IMR-90 (cell line): ENCODE measurements at regions not wholly inside any gene's neighbourhood (a gene's known extent, or its start where the extent isn't known, plus 50 kb on each side); places are given as distances from the start of the nearest gene placed in this dataset.

Experiments
- ATAC-seq: fragments of 200-7000 bp; cut with Tn5 transposase; 2 replicates; pipeline ENCODE4 v1.9.1; 2020; ENCODE audit warnings: low read depth, mild to moderate bottlenecking, moderate library complexity
- BruUV-seq: library from RNA; stranded (reverse); fragments of 400-500 nt; replicated peaks from 2 replicates; lab custom pipeline; 2021; lab: Mats Ljungman, UMichigan
- CTCF ChIA-PET: fragments of 300-600 bp; formaldehyde crosslinking; extraction: SDS; loops from one replicate; lab custom pipeline; 2021; ENCODE audit warnings: antibody characterized with exemption; lab: Yijun Ruan, JAX
- POLR2A ChIA-PET: fragments of 300-600 bp; sonication (Branson Sonifier 250); formaldehyde crosslinking; loops from one replicate; lab custom pipeline; 2022; ENCODE audit warnings: antibody characterized with exemption; ENCODE audit not compliant: unreplicated experiment; lab: Charles Lee
- DNase-seq: peaks from one replicate; pipeline ENCODE4 v3.0.0; 2013
- H2AFZ ChIP-seq: replicated peaks from 2 replicates; pipeline ENCODE3; 2013; ENCODE audit warnings: low read length, mild to moderate bottlenecking; ENCODE audit not compliant: poor library complexity
- H2AK5ac ChIP-seq: 2 replicates; pipeline ENCODE4 v1.6.1; 2013; ENCODE audit warnings: low read depth, low read length, inconsistent platforms
- H2AK9ac ChIP-seq: replicated peaks from 2 replicates; pipeline ENCODE3; 2013; ENCODE audit warnings: mild to moderate bottlenecking, low read depth, low read length, moderate library complexity; ENCODE audit not compliant: poor library complexity
- H2BK120ac ChIP-seq: 2 replicates; pipeline ENCODE4 v1.6.1; 2013; ENCODE audit warnings: low read depth, low read length, inconsistent platforms
- H2BK15ac ChIP-seq: 3 replicates; pipeline ENCODE4 v1.6.1; 2013; ENCODE audit warnings: low read depth, low read length, inconsistent platforms
- H2BK20ac ChIP-seq: 2 replicates; pipeline ENCODE4 v1.6.1; 2013; ENCODE audit warnings: low read depth, mild to moderate bottlenecking, inconsistent platforms, low read length, moderate library complexity
- H2BK5ac ChIP-seq: 2 replicates; pipeline ENCODE4 v1.6.1; 2013; ENCODE audit warnings: mild to moderate bottlenecking, low read depth, low read length, inconsistent platforms; ENCODE audit not compliant: poor library complexity, severe bottlenecking
- H3K14ac ChIP-seq: replicated peaks from 2 replicates; pipeline ENCODE4 v1.6.1; 2013; ENCODE audit warnings: low read depth, low read length, inconsistent platforms
- H3K18ac ChIP-seq: 2 replicates; pipeline ENCODE4 v1.6.1; 2013; ENCODE audit warnings: low read depth, low read length, control low read depth
- H3K23ac ChIP-seq: 2 replicates; pipeline ENCODE4 v1.6.1; 2013; ENCODE audit warnings: low read depth, low read length, inconsistent platforms
- H3K27ac ChIP-seq: 2 replicates; pipeline ENCODE4 v1.5.1; 2013; ENCODE audit warnings: mild to moderate bottlenecking, control low read depth, low read length; ENCODE audit not compliant: insufficient read depth
- H3K27me3 ChIP-seq: 2 replicates; pipeline ENCODE4 v1.6.1; 2013; ENCODE audit warnings: low read length; ENCODE audit not compliant: control insufficient read depth, insufficient read depth
- H3K36me3 ChIP-seq: 2 replicates; pipeline ENCODE4 v1.6.1; 2013; ENCODE audit warnings: low read length, mixed read lengths; ENCODE audit not compliant: control insufficient read depth, insufficient read depth
- H3K4ac ChIP-seq: 2 replicates; pipeline ENCODE4 v1.6.1; 2013; ENCODE audit warnings: low read depth, low read length, inconsistent platforms
- H3K4me1 ChIP-seq: 2 replicates; pipeline ENCODE4 v1.6.1; 2013; ENCODE audit warnings: low read length, mixed read lengths; ENCODE audit not compliant: control insufficient read depth, insufficient read depth
- H3K4me2 ChIP-seq: 2 replicates; pipeline ENCODE4 v1.6.1; 2013; ENCODE audit warnings: low read depth, mild to moderate bottlenecking, control low read depth, low read length, moderate library complexity
- H3K4me3 ChIP-seq: 2 replicates; pipeline ENCODE4 v1.5.1; 2013; ENCODE audit warnings: low read depth, mild to moderate bottlenecking, control low read depth, low read length, moderate library complexity; ENCODE audit not compliant: insufficient read depth
- H3K56ac ChIP-seq: 2 replicates; pipeline ENCODE4 v1.6.1; 2013; ENCODE audit warnings: low read length, inconsistent platforms; ENCODE audit not compliant: insufficient read depth; ENCODE audit errors: extremely low read depth
- H3K79me1 ChIP-seq, 2 experiments: 2 replicates each; pipeline ENCODE4 v1.6.1; 2013; ENCODE audit warnings: low read length in 2 of 2, inconsistent platforms in 1 of 2, low read depth in 1 of 2
- H3K9ac ChIP-seq: 2 replicates; pipeline ENCODE4 v1.6.1; 2013; ENCODE audit warnings: low read depth, low read length, control low read depth
- H3K9me1 ChIP-seq: 2 replicates; pipeline ENCODE4 v1.6.1; 2013; ENCODE audit warnings: low read length, inconsistent platforms; ENCODE audit not compliant: insufficient read depth
- H3K9me3 ChIP-seq: 2 replicates; pipeline ENCODE4 v1.6.1; 2013; ENCODE audit warnings: low read length; ENCODE audit not compliant: control insufficient read depth, insufficient read depth
- H4K20me1 ChIP-seq: 2 replicates; pipeline ENCODE4 v1.6.1; 2013; ENCODE audit warnings: low read length, inconsistent platforms; ENCODE audit not compliant: insufficient read depth
- H4K5ac ChIP-seq: 2 replicates; pipeline ENCODE4 v1.6.1; 2013; ENCODE audit warnings: mild to moderate bottlenecking, low read depth, low read length, control low read depth
- H4K8ac ChIP-seq, 2 experiments: 2 replicates each; pipeline ENCODE4 v1.6.1; 2013; ENCODE audit warnings: low read depth in 2 of 2, low read length in 2 of 2, control low read depth in 1 of 2, inconsistent platforms in 1 of 2
- H4K91ac ChIP-seq: 2 replicates; pipeline ENCODE4 v1.6.1; 2013; ENCODE audit warnings: low read depth, low read length, inconsistent platforms; ENCODE audit not compliant: insufficient read depth
- BHLHE40 ChIP-seq: fragments of 150-350 bp; IDR thresholded peaks from 2 replicates; pipeline ENCODE4 v1.6.1; 2016; ENCODE audit warnings: mild to moderate bottlenecking, low read depth, low read length
- CEBPB ChIP-seq: IDR thresholded peaks from 2 replicates; pipeline ENCODE4 v1.6.1; 2012; ENCODE audit warnings: low read depth, low read length, improper control_type of control experiment
- CHD1 ChIP-seq: IDR thresholded peaks from 2 replicates; pipeline ENCODE4 v1.6.1; 2012; ENCODE audit warnings: low read depth, low read length, improper control_type of control experiment
- CTCF ChIP-seq: conservative IDR thresholded peaks from 2 replicates; pipeline ENCODE4 v1.5.1; 2012; ENCODE audit warnings: mild to moderate bottlenecking, low read depth, low read length, improper control_type of control experiment
- ELK1 ChIP-seq: fragments of 150-350 bp; IDR thresholded peaks from 2 replicates; pipeline ENCODE4 v1.6.1; 2016; ENCODE audit warnings: low read depth, mild to moderate bottlenecking, low read length, moderate library complexity, borderline replicate concordance
- FOS ChIP-seq: fragments of 150-350 bp; IDR thresholded peaks from 2 replicates; pipeline ENCODE4 v1.6.1; 2016; ENCODE audit warnings: low read depth, low read length
- MAFK ChIP-seq: IDR thresholded peaks from 2 replicates; pipeline ENCODE4 v1.6.1; 2012; ENCODE audit warnings: low read depth, low read length, improper control_type of control experiment
- MAZ ChIP-seq: IDR thresholded peaks from 2 replicates; pipeline ENCODE4 v1.6.1; 2012; ENCODE audit warnings: low read depth, mild to moderate bottlenecking, low read length, improper control_type of control experiment, moderate library complexity, borderline replicate concordance
- MXI1 ChIP-seq: IDR thresholded peaks from 2 replicates; pipeline ENCODE4 v1.6.1; 2012; ENCODE audit warnings: low read depth, mild to moderate bottlenecking, low read length, moderate library complexity, borderline replicate concordance
- NFE2L2 ChIP-seq: fragments of 150-350 bp; IDR thresholded peaks from 2 replicates; pipeline ENCODE4 v1.6.1; 2016; ENCODE audit warnings: low read depth, mild to moderate bottlenecking, low read length
- POLR2A ChIP-seq: IDR thresholded peaks from 2 replicates; pipeline ENCODE4 v1.6.1; 2012; ENCODE audit warnings: mild to moderate bottlenecking, low read depth, low read length
- RAD21 ChIP-seq: IDR thresholded peaks from 2 replicates; pipeline ENCODE4 v1.6.1; 2012; ENCODE audit warnings: low read length, improper control_type of control experiment
- RCOR1 ChIP-seq: IDR thresholded peaks from 2 replicates; pipeline ENCODE4 v1.6.1; 2012; ENCODE audit warnings: mild to moderate bottlenecking, low read length, improper control_type of control experiment; ENCODE audit not compliant: insufficient replicate concordance
- RFX5 ChIP-seq: IDR thresholded peaks from 2 replicates; pipeline ENCODE4 v1.8.0; 2012; ENCODE audit warnings: low read depth, mild to moderate bottlenecking, low read length, moderate library complexity
- SMC3 ChIP-seq: fragments of 150-350 bp; IDR thresholded peaks from 2 replicates; pipeline ENCODE4 v1.6.1; 2016; ENCODE audit warnings: low read depth, mild to moderate bottlenecking, antibody characterized with exemption, low read length, moderate library complexity
- USF2 ChIP-seq: fragments of 150-350 bp; IDR thresholded peaks from 2 replicates; pipeline ENCODE4 v1.6.1; 2017; ENCODE audit warnings: mild to moderate bottlenecking, antibody characterized with exemption, low read length, low read depth
- WGBS, 2 experiments: methylation state at CpG; one replicate each; pipeline versions ENCODE4 v1.1.5 to v1.1.7; 2013; ENCODE audit warnings: missing lambda C conversion rate in 2 of 2; ENCODE audit not compliant: insufficient read length in 1 of 2; ENCODE audit errors: extremely low coverage in 2 of 2; 5-methylcytosine and 5-hydroxymethylcytosine counted together
- dilution Hi-C: fragments of 300-500 bp; cut with HindIII; formaldehyde crosslinking; loops from one replicate; pipeline ENCODE4 v1.14.3; 2018; ENCODE audit warnings: low sequenced_read_pairs; ENCODE audit not compliant: unreplicated experiment
- in situ Hi-C: fragments of 300-500 bp; cut with MboI; formaldehyde crosslinking; loops from 3 replicates; pipeline ENCODE4 v1.14.3; 2019; ENCODE audit warnings: low sequenced_read_pairs, inconsistent platforms, mixed read lengths
- intact Hi-C: fragments of 100-400 bp; cut with micrococcal nuclease; formaldehyde crosslinking; loops from 2 replicates; pipeline ENCODE4 v1.10.0; 2022

GRCh38 chr19:28358633-28359032 is 854.3 kb downstream of the UQCRFS1 start:
- no peak overlapping the region for H4K5ac ChIP-seq
- no peaks in the 10 kb centered on the region for H4K20me1 ChIP-seq
- H3K23ac ChIP-seq, result no peak overlapping the region
- H3K27me3 ChIP-seq, result no peaks in the 10 kb centered on the region
- H2BK120ac ChIP-seq, result no peak overlapping the region
- ChIA-PET POLR2A (no interaction called here), CTCF (no interaction called here)
- no peak for ATAC-seq
- H2BK15ac ChIP-seq, result no peak overlapping the region
- H3K36me3 ChIP-seq, result no peaks in the 10 kb centered on the region
- H3K4me2 ChIP-seq, result no peak overlapping the region
- H2AK9ac ChIP-seq, result no peak overlapping the region
- no peak for DNase-seq
- no peak overlapping the region for H4K91ac ChIP-seq
- WGBS, 2 experiments, result no CpG with 5 or more reads among the region's 2 CpGs
- H3K56ac ChIP-seq, result no peak overlapping the region
- peaks cover 9% of the 10 kb centered on the region for H3K9me3 ChIP-seq
- H3K27ac ChIP-seq, result no peak overlapping the region
- H2AK5ac ChIP-seq, result no peak overlapping the region
- no peaks in the 10 kb centered on the region for H3K79me1 ChIP-seq
- TF ChIP-seq USF2 (no peak), RCOR1 (no peak), CHD1 (no peak), ELK1 (no peak), BHLHE40 (no peak), CEBPB (no peak), MAZ (no peak), RAD21 (no peak), MXI1 (no peak), CTCF (no peak), MAFK (no peak), SMC3 (no peak), POLR2A (no peak), NFE2L2 (no peak), FOS (no peak), RFX5 (no peak)
- dilution Hi-C loops (no loop called here), in situ Hi-C loops (no loop called here), intact Hi-C loops (no loop called here)
- no peak overlapping the region for H3K18ac ChIP-seq
- no peaks in the 10 kb centered on the region for H3K9me1 ChIP-seq
- H2BK5ac ChIP-seq, result no peak overlapping the region
- H3K14ac ChIP-seq, result no peak overlapping the region
- H3K4ac ChIP-seq, result no peak overlapping the region
- no peak overlapping the region for H4K8ac ChIP-seq
- no peak overlapping the region for H3K9ac ChIP-seq
- H3K4me1 ChIP-seq, result no peaks in the 10 kb centered on the region
- no peak overlapping the region for H2BK20ac ChIP-seq
- H3K4me3 ChIP-seq, result no peak overlapping the region
- H2AFZ ChIP-seq, result no peak overlapping the region
- no TSS peak for BruUV-seq
